22Rv1 (cell line): ENCODE measurements at regions not wholly inside any gene's neighbourhood (a gene's known extent, or its start where the extent isn't known, plus 50 kb on each side); places are given as distances from the start of the nearest gene placed in this dataset.

Experiments
- ZFX ChIP-seq: fragments of 450-650 bp; IDR thresholded peaks from 2 replicates; pipeline ENCODE4 v1.6.1; 2017; ENCODE audit warnings: antibody characterized with exemption, borderline replicate concordance
- TF ChIP-seq, protein P1 (sequence below): fragments of 450-650 bp; IDR thresholded peaks from 2 replicates; pipeline ENCODE4 v1.5.1; 2017; ENCODE audit warnings: mild to moderate bottlenecking

DNA sequence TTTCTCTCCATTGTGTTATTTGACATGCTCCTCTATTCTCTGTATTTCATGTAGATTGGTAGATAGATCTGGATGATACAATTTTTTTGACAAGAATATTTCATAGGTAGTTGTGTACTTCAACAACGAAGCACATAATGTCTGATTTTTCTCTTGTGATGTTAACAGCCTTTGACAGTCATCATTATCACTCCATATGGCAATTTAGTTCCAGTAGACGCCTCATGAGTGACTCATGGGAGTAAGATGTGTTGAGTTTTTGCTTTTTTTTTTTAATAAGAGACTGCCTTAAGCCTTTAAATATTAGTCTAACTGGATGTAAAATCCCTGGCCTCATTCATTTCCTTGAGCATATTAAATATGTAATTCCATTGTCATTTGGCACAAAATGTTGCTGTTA is 123.5 kb upstream of the ZNF32 start:
- TF ChIP-seq, protein P1, sequence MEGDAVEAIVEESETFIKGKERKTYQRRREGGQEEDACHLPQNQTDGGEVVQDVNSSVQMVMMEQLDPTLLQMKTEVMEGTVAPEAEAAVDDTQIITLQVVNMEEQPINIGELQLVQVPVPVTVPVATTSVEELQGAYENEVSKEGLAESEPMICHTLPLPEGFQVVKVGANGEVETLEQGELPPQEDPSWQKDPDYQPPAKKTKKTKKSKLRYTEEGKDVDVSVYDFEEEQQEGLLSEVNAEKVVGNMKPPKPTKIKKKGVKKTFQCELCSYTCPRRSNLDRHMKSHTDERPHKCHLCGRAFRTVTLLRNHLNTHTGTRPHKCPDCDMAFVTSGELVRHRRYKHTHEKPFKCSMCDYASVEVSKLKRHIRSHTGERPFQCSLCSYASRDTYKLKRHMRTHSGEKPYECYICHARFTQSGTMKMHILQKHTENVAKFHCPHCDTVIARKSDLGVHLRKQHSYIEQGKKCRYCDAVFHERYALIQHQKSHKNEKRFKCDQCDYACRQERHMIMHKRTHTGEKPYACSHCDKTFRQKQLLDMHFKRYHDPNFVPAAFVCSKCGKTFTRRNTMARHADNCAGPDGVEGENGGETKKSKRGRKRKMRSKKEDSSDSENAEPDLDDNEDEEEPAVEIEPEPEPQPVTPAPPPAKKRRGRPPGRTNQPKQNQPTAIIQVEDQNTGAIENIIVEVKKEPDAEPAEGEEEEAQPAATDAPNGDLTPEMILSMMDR = no peak
- no peak for TF ChIP-seq ZFX
